K562 (cell line): ENCODE measurements at regions not wholly inside any gene's neighbourhood (a gene's known extent, or its start where the extent isn't known, plus 50 kb on each side); places are given as distances from the start of the nearest gene placed in this dataset.

Experiments used
- CBFB ChIP-seq: sonication (generic); formaldehyde crosslinking; IDR thresholded peaks from 2 replicates; pipeline ENCODE4 v1.4.0; 2020; ENCODE audit warnings: mild to moderate bottlenecking, missing genetic modification reagents
- CHD2 ChIP-seq: IDR thresholded peaks from 2 replicates; pipeline ENCODE4 v1.6.1; 2011; ENCODE audit warnings: low read depth, low read length
- EP400 ChIP-seq: fragments of 450-650 bp; IDR thresholded peaks from 2 replicates; pipeline ENCODE4 v1.6.1; 2017; ENCODE audit warnings: antibody characterized with exemption, mild to moderate bottlenecking, moderate library complexity
- ILK ChIP-seq: fragments of 450-650 bp; IDR thresholded peaks from 2 replicates; pipeline ENCODE4 v1.6.1; 2016; ENCODE audit warnings: missing genetic modification characterization, low read depth, mild to moderate bottlenecking, missing compliant biosample characterization, moderate library complexity, borderline replicate concordance
- JUND ChIP-seq, 2 experiments: IDR thresholded peaks; 2 replicates in 1 of 2; 3 replicates in 1 of 2; pipeline ENCODE4 v1.6.1; 2011; ENCODE audit warnings: borderline replicate concordance in 2 of 2, low read depth in 2 of 2, low read length in 2 of 2, improper control_type of control experiment in 1 of 2, missing biosample characterization in 1 of 2, missing genetic modification characterization in 1 of 2, missing genetic modification reagents in 1 of 2
- MTA3 ChIP-seq: fragments of 450-650 bp; formaldehyde crosslinking; IDR thresholded peaks from 2 replicates; pipeline ENCODE4 v1.6.1; 2017; ENCODE audit warnings: mild to moderate bottlenecking, borderline replicate concordance
- MYBL2 ChIP-seq, 2 experiments: fragments of 450-650 bp in 1 of 2; sonication (generic) in 1 of 2; formaldehyde crosslinking in 1 of 2; IDR thresholded peaks; 2 replicates each; pipeline versions ENCODE4 v1.6.1 to v1.8.1; 2017 to 2022; ENCODE audit warnings: borderline replicate concordance in 1 of 2, inconsistent platforms in 1 of 2, low read depth in 1 of 2, mild to moderate bottlenecking in 1 of 2, missing genetic modification reagents in 1 of 2, moderate library complexity in 1 of 2
- POLR2AphosphoS2 ChIP-seq: IDR thresholded peaks from 2 replicates; pipeline ENCODE4 v1.6.1; 2012; ENCODE audit warnings: low read length, improper control_type of control experiment
- RBM14 ChIP-seq: fragments of 200-400 bp; formaldehyde crosslinking; IDR thresholded peaks from 2 replicates; pipeline ENCODE4 v1.6.1; 2018; ENCODE audit warnings: low read depth, mild to moderate bottlenecking, low read length, moderate library complexity, borderline replicate concordance; ENCODE audit not compliant: insufficient read depth
- RBM25 ChIP-seq: fragments of 200-400 bp; formaldehyde crosslinking; IDR thresholded peaks from 2 replicates; pipeline ENCODE4 v1.6.1; 2018; ENCODE audit warnings: low read length, low read depth, moderate library complexity; ENCODE audit not compliant: severe bottlenecking
- TEAD1 ChIP-seq, 2 experiments: fragments of 450-650 bp in 1 of 2; sonication (generic) in 1 of 2; formaldehyde crosslinking; IDR thresholded peaks; 2 replicates each; pipeline versions ENCODE4 v1.4.0 to v1.8.0; 2020 to 2022; ENCODE audit warnings: mild to moderate bottlenecking in 2 of 2, missing genetic modification reagents in 1 of 2
- TF ChIP-seq, protein P1 (sequence below): sonication (generic); IDR thresholded peaks from 2 replicates; pipeline ENCODE4 v1.6.1; 2016
- TF ChIP-seq, protein P2 (sequence below), 2 experiments: IDR thresholded peaks in 1 of 2; conservative IDR thresholded peaks in 1 of 2; 2 replicates each; pipeline ENCODE4 v1.6.1; 2016; ENCODE audit warnings: low read depth in 2 of 2, mild to moderate bottlenecking in 1 of 2, missing compliant biosample characterization in 1 of 2, missing genetic modification characterization in 1 of 2, moderate library complexity in 1 of 2
- TF ChIP-seq, protein P3 (sequence below): fragments of 450-650 bp; formaldehyde crosslinking; IDR thresholded peaks from 2 replicates; pipeline ENCODE4 v1.4.0; 2020; ENCODE audit warnings: mild to moderate bottlenecking
- TF ChIP-seq, protein P4 (sequence below): fragments of 250-450 bp; sonication (Bioruptor Pico); IDR thresholded peaks from 2 replicates; pipeline ENCODE4 v1.8.0; 2021; ENCODE audit warnings: moderate library complexity, mild to moderate bottlenecking, inconsistent platforms
- TF ChIP-seq, protein P5 (sequence below): fragments of 450-650 bp; conservative IDR thresholded peaks from 2 replicates; pipeline ENCODE4 v1.6.1; 2016; ENCODE audit warnings: missing genetic modification characterization, low read depth, mild to moderate bottlenecking, missing compliant biosample characterization, moderate library complexity

DNA sequence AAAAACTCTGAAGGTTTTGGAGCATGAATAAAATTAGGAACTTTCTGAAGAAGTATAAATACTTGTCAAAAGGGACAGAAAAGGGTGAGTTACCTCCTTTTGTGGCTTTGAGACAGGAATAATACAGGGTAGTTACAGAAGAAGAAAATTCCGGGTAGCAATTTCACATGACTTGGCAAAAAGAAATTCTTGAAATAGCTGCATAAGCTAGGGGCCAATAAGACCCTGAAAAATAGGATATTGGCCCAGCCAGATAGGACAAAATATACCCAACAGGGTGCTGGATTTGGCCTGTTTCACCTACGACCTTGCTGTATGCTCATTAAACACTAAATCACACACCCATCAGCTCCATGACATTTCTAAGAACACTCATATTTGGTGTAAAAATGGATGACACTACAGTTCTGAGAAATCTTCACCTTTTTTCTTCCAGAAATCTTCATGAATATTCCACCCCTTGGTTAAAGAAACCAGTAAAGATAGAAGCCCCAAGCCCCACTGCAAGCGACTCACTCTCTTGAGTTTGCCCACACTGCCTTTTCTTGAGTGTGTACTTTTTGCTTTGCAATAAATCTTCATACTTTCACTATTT, 362.7 kb downstream of the SEMA3D start (continued):
- TF ChIP-seq, protein P1, sequence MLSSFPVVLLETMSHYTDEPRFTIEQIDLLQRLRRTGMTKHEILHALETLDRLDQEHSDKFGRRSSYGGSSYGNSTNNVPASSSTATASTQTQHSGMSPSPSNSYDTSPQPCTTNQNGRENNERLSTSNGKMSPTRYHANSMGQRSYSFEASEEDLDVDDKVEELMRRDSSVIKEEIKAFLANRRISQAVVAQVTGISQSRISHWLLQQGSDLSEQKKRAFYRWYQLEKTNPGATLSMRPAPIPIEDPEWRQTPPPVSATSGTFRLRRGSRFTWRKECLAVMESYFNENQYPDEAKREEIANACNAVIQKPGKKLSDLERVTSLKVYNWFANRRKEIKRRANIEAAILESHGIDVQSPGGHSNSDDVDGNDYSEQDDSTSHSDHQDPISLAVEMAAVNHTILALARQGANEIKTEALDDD, result no peak
- TF ChIP-seq, protein P2, sequence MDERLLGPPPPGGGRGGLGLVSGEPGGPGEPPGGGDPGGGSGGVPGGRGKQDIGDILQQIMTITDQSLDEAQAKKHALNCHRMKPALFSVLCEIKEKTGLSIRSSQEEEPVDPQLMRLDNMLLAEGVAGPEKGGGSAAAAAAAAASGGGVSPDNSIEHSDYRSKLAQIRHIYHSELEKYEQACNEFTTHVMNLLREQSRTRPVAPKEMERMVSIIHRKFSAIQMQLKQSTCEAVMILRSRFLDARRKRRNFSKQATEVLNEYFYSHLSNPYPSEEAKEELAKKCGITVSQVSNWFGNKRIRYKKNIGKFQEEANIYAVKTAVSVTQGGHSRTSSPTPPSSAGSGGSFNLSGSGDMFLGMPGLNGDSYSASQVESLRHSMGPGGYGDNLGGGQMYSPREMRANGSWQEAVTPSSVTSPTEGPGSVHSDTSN (CRISPR knock-in tag; IDR thresholded peaks at IDR 0.05; ENCODE audit: low read depth), result no peak
- TF ChIP-seq, protein P2 (tag; conservative IDR thresholded peaks at IDR 0.05; ENCODE audit: low read depth), result peak; percentile 88
- TF ChIP-seq, protein P3, sequence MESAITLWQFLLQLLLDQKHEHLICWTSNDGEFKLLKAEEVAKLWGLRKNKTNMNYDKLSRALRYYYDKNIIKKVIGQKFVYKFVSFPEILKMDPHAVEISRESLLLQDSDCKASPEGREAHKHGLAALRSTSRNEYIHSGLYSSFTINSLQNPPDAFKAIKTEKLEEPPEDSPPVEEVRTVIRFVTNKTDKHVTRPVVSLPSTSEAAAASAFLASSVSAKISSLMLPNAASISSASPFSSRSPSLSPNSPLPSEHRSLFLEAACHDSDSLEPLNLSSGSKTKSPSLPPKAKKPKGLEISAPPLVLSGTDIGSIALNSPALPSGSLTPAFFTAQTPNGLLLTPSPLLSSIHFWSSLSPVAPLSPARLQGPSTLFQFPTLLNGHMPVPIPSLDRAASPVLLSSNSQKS (CRISPR knock-in tag), result no peak
- TF ChIP-seq TEAD1 (CRISPR knock-in tag; IDR thresholded peaks at IDR 0.05) (no peak), ILK (no peak), MTA3 (0 out of 2 replicates have a peak, but pooled peaks have one; percentile 17), RBM25 (no peak), CHD2 (no peak), CBFB (CRISPR knock-in tag) (no peak), MYBL2 (IDR thresholded peaks at IDR 0.05; ENCODE audit: low read depth) (no peak), MYBL2 (CRISPR knock-in tag; IDR thresholded peaks at IDR 0.05; ENCODE audit: borderline replicate concordance) (no peak), RBM14 (no peak), POLR2AphosphoS2 (no peak), JUND (IDR thresholded peaks at IDR 0.05; ENCODE audit: borderline replicate concordance, low read depth, low read length) (0 out of 2 replicates have a peak, but pooled peaks have one; percentile 13), JUND (tag; IDR thresholded peaks at IDR 0.05; ENCODE audit: borderline replicate concordance, low read depth, low read length) (peak; percentile 45; the same call in 1 of the 3 replicates), EP400 (peak; percentile 40; the same call in 1 of the 2 replicates)
- TF ChIP-seq, protein P4, sequence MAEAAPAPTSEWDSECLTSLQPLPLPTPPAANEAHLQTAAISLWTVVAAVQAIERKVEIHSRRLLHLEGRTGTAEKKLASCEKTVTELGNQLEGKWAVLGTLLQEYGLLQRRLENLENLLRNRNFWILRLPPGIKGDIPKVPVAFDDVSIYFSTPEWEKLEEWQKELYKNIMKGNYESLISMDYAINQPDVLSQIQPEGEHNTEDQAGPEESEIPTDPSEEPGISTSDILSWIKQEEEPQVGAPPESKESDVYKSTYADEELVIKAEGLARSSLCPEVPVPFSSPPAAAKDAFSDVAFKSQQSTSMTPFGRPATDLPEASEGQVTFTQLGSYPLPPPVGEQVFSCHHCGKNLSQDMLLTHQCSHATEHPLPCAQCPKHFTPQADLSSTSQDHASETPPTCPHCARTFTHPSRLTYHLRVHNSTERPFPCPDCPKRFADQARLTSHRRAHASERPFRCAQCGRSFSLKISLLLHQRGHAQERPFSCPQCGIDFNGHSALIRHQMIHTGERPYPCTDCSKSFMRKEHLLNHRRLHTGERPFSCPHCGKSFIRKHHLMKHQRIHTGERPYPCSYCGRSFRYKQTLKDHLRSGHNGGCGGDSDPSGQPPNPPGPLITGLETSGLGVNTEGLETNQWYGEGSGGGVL (CRISPR knock-in tag), result no peak
- TF ChIP-seq, protein P5, sequence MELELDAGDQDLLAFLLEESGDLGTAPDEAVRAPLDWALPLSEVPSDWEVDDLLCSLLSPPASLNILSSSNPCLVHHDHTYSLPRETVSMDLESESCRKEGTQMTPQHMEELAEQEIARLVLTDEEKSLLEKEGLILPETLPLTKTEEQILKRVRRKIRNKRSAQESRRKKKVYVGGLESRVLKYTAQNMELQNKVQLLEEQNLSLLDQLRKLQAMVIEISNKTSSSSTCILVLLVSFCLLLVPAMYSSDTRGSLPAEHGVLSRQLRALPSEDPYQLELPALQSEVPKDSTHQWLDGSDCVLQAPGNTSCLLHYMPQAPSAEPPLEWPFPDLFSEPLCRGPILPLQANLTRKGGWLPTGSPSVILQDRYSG (tag), result no peak; the same call in 1 of the 2 replicates
